GM23248 (cell line): ENCODE measurements at regions not wholly inside any gene's neighbourhood (a gene's known extent, or its start where the extent isn't known, plus 50 kb on each side); places are given as distances from the start of the nearest gene placed in this dataset.

ENCODE experiments used
- EZH2 ChIP-seq: fragments of 200-600 bp; sonication (generic); IDR thresholded peaks from 2 replicates; pipeline ENCODE4 v1.6.1; 2018; ENCODE audit warnings: antibody characterized with exemption, mild to moderate bottlenecking; ENCODE audit not compliant: insufficient read depth, poor library complexity, severe bottlenecking
- EZH2phosphoT487 ChIP-seq: fragments of 200-600 bp; sonication (generic); IDR thresholded peaks from 2 replicates; pipeline ENCODE4 v1.6.1; 2018; ENCODE audit warnings: antibody characterized with exemption, moderate library complexity, mild to moderate bottlenecking, low read depth; ENCODE audit not compliant: insufficient read depth

GRCh38 chr15:62244762-62245161 lies 79.7 kb upstream of the C2CD4B start:
- TF ChIP-seq EZH2 (no peak), EZH2phosphoT487 (no peak)
